ENCODE measurements at regions not wholly inside any gene's neighbourhood (a gene's known extent, or its start where the extent isn't known, plus 50 kb on each side); places are given as distances from the start of the nearest gene placed in this dataset.
"Not testable (repeated sequence)": the region's sequence is repeated elsewhere in the genome, so short reads cannot be mapped to it uniquely, and the experiment has no call there.

- in situ Hi-C loops (cut with MboI; ENCODE audit: low pct_unique_long_range_greater_than_20kb, low sequenced_read_pairs): no loop called here
- no peak for DNase-seq
Observed at GRCh38 chrX:113033966-113034680, 193.5 kb upstream of the AMOT start.

DNA sequence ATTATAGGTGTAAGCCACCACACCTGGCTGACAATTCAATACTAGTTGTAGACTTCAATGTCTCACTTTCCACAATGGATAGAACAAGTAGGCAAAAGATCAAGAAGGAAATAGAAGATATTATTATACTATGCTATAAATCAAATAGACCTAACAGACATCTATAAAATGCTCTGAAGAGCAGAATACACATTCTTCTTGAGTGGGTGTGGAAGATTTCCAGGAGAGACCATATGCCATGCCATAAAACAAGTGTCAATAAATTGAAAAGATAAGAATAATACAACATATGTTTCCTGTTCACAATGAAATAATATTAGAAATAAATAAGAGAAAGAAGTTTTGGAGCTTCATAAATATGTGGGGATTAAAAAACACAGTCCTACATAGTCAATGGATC, 179.3 kb upstream of the AMOT start:
- in situ Hi-C loops (cut with MboI; ENCODE audit: low pct_unique_long_range_greater_than_20kb, low sequenced_read_pairs): no loop called here
- no peak for DNase-seq

DNA sequence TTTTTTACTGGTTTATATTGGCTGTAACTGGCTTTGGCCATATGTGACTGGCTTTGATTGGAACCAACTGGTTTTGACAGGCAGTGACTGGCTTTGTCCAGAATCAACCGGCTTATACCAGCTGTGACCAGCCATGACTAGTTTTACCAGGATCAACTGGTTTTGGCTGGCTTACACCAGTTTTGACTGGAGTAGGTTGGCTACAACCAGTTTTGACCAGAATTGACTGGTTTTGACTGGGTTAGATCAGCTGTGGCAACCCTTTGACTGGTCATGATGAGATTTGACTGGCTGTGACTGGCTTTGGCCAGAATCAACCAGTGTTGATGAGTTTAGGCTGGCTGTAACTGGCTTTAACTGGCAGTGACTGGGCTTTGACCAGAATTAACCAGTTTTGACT, 169.2 kb upstream of the AMOT start:
- in situ Hi-C loops (cut with MboI; ENCODE audit: low pct_unique_long_range_greater_than_20kb, low sequenced_read_pairs): no loop called here
- DNase-seq: no peak

- in situ Hi-C loops (cut with MboI; ENCODE audit: low pct_unique_long_range_greater_than_20kb, low sequenced_read_pairs): no loop called here
- DNase-seq: no peak
Observed at GRCh38 chrX:113009029-113009428, 168.4 kb upstream of the AMOT start.

DNA sequence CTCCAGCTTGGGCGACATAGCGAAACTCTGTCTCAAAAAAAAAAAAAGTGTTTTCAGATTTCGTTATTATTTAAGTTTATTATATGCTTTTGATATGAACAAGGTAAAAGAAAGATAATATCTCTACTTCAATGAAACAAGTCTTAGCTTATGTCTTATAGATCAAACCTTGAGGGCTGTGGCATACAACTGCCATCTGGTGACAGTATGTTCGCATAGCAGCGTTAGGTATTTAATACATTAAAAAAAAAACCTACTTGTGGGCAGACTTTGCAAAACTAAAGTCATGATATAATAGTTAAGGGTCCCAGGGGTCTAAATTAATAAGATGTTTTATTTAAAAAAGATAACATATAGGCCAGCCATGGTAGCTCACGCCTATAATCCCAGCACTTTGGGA, 161.2 kb upstream of the AMOT start:
- peak; percentile 28 for DNase-seq
- in situ Hi-C loops (cut with MboI; ENCODE audit: low pct_unique_long_range_greater_than_20kb, low sequenced_read_pairs): no loop called here

DNA sequence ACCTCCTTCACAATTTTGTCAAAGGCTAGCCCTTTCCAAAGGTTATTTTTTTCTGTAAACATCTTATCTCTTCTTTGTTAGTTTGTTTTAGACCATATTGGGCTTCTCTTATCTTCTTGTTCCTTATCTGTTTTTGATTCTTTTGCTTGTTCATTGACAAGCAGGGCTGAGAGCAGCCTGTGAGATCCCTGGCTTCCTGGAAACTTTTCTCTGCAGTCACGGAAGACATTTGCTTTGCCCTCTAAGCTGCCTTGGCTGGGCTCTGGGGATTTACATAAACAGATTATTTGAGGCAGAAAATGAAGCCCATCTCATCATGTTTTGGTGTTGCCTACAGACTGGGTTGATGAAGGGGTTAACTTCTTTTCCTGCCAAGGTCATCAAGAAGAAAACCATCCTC, 157.4 kb upstream of the AMOT start:
- DNase-seq: no peak
- in situ Hi-C loops (cut with MboI; ENCODE audit: low pct_unique_long_range_greater_than_20kb, low sequenced_read_pairs): no loop called here

DNA sequence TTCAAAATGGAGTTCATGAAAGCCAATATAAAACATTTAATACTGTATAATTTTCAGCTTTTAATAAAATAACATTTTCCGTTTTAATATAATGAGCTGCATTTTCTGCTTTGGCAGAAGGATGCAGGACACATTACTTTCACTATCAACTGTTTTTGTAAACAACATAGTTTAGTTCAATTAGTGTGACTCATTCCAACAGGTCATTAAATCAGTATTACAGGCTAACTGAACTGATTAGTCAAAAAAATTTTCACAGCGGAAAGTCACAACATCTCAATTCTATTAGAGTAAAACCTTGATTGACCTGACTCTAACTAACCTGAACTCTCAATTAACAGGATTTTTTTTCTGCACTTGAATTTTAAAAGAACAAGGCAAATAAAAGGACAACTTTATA, 151.2 kb upstream of the AMOT start:
- no peak for DNase-seq
- in situ Hi-C loops (cut with MboI; ENCODE audit: low pct_unique_long_range_greater_than_20kb, low sequenced_read_pairs): no loop called here

- in situ Hi-C loops (cut with MboI; ENCODE audit: low pct_unique_long_range_greater_than_20kb, low sequenced_read_pairs): no loop called here
- no peak for DNase-seq
Observed at GRCh38 chrX:112979879-112980278, 139.2 kb upstream of the AMOT start.

DNA sequence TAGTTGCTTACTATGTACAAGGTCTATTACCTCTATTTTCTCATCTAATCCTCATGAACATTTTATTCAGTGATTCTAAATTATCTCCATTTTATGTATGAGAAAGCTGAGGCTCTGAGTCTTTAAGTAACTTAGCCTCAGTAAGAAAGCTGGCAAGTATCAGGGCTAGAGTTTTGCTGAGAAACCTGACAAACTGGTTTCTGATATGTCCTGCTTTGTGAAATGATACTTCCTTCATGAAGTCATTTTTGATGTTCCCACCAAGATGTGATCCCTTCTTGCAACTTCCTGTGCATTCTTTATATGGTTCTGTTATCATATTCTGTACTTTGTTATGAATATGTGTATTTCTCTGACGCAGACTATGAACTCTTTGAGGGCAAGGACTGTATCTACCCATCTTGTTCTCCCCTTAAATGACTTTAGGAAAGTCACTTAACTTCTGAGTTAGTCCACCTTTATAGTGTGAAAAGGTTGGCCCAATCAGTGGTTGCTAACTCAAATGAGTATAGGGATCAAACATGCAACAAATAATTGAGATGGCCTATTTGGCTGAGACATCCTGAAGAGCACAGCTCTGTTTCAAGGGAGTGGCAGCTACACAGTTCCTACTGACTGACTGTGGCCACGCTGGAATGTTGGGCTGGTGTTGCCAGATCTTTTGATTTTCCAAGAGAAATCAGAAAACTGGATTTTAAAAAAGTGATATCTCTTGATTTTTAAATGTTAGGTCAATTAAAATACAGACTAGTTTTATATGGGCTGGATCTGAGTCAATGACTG, 127.9 kb upstream of the AMOT start:
- DNase-seq: no peak
- in situ Hi-C loops (cut with MboI; ENCODE audit: low pct_unique_long_range_greater_than_20kb, low sequenced_read_pairs): no loop called here

GRCh38 chrX:112967903-112968302, 127.3 kb upstream of the AMOT start:
- no peak for DNase-seq
- in situ Hi-C loops (cut with MboI; ENCODE audit: low pct_unique_long_range_greater_than_20kb, low sequenced_read_pairs): no loop called here

- DNase-seq: no peak
- in situ Hi-C loops (cut with MboI; ENCODE audit: low pct_unique_long_range_greater_than_20kb, low sequenced_read_pairs): no loop called here
Observed at GRCh38 chrX:112967341-112967740, 126.7 kb upstream of the AMOT start.

DNA sequence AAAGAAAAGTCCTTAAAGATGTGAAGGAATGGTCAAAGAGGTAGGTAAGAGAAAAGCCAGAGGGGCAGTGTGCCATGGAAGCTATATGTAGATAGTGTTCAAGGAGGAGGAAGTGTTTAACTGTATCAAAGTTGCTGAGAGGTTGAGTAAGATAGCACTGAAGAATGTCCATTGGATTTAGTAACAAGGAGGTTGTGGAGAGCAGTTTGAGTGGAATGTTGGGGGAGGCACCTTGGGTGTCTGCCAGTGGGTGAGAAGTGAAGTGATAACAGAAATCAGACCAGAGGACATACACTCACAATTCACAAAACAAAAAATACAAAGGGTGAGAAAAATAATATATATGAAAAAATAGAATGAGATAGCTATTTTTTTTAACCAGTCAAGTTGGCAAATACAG, 121.3 kb upstream of the AMOT start:
- no peak for DNase-seq

DNA sequence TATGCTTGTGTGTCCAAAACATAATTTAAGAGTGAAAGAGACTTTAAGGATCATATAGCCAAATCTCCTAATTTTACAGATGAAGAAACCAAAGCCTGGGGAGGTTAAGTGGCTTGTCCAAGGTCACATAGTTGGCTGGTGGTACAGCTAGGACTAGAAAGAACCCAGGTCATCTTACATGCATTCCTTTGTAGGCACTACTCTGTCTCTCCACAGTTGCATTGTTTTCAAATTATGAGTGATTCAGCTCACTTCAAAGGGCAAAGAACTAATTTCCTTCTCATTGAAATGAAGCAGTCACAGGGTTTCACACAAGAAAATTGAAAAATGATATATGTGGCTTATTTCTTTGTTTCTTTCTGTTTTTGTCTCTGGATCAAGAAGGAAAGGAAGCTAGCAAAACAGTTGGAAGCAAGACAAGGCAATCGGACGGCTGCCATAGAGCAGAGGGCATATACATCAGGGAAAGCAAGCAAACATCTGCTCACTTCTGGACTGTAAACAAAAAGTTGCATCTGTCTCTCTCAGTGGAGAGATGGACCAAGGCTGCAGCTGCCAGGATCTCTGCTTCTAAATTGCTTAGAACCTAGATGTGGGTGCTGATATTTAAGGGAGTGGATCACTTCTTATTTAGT, 107.5 kb upstream of the AMOT start:
- in situ Hi-C loops (cut with MboI; ENCODE audit: low pct_unique_long_range_greater_than_20kb, low sequenced_read_pairs): no loop called here

More for the DNA sequence above, 121.3 kb upstream of the AMOT start:
- in situ Hi-C loops (cut with MboI; ENCODE audit: low pct_unique_long_range_greater_than_20kb, low sequenced_read_pairs): no loop called here

DNA sequence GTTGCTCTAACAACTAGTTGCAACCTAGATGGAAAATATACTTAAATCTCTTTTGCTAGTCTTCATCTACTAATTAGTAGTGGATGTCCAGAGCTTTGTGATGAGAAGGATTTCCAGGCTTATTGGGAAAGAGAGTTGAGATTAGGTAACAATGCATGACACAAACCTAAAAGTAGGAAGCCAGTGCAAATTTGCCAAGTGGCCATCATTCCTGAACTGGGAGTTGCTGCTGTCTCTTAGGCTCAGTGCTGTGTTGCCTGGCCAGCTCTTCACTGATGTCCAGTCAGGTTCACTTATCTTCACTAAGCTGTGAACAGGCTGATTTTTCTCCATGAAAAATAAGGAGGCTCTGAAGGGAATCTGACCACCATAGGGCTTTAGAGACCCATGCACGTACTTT, 105.6 kb upstream of the AMOT start:
- in situ Hi-C loops (cut with MboI; ENCODE audit: low pct_unique_long_range_greater_than_20kb, low sequenced_read_pairs): no loop called here
- DNase-seq: no peak

More for the DNA sequence above, 107.5 kb upstream of the AMOT start:
- no peak for DNase-seq

GRCh38 chrX:112945826-112946225, 105.2 kb upstream of the AMOT start:
- in situ Hi-C loops (cut with MboI; ENCODE audit: low pct_unique_long_range_greater_than_20kb, low sequenced_read_pairs): no loop called here
- DNase-seq: no peak

GRCh38 chrX:112941209-112941837, 100.7 kb upstream of the AMOT start:
- DNase-seq: peak; percentile 28
- in situ Hi-C loops (cut with MboI; ENCODE audit: low pct_unique_long_range_greater_than_20kb, low sequenced_read_pairs): no loop called here

- no peak for DNase-seq
- in situ Hi-C loops (cut with MboI; ENCODE audit: low pct_unique_long_range_greater_than_20kb, low sequenced_read_pairs): no loop called here
Observed at GRCh38 chrX:112935029-112935428, 94.4 kb upstream of the AMOT start.

- in situ Hi-C loops (cut with MboI; ENCODE audit: low pct_unique_long_range_greater_than_20kb, low sequenced_read_pairs): no loop called here
- DNase-seq: no peak
Observed at GRCh38 chrX:112931900-112932299, 91.3 kb upstream of the AMOT start.

GRCh38 chrX:112931478-112931877, 90.8 kb upstream of the AMOT start:
- no peak for DNase-seq
- in situ Hi-C loops (cut with MboI; ENCODE audit: low pct_unique_long_range_greater_than_20kb, low sequenced_read_pairs): no loop called here

- DNase-seq; in situ Hi-C loops (cut with MboI; ENCODE audit: low pct_unique_long_range_greater_than_20kb, low sequenced_read_pairs): not testable (repeated sequence)
Observed at GRCh38 chrX:112923381-112923780, 82.8 kb upstream of the AMOT start.

All from KBM-7 (cell line).